GM12874 (cell line): ENCODE measurements at regions not wholly inside any gene's neighbourhood (a gene's known extent, or its start where the extent isn't known, plus 50 kb on each side); places are given as distances from the start of the nearest gene placed in this dataset.

Source experiments
- CTCF ChIP-seq: IDR thresholded peaks from 2 replicates; pipeline ENCODE4 v1.5.1; 2011; ENCODE audit warnings: low read depth, mild to moderate bottlenecking, control low read depth, low read length, moderate library complexity; ENCODE audit not compliant: insufficient read depth

- no peak for TF ChIP-seq CTCF
These were observed 290.5 kb downstream of the NOL4 start for GRCh38 chr18:33934258-33934657.

GRCh38 chr18:33928231-33928630, 296.5 kb downstream of the NOL4 start:
- TF ChIP-seq CTCF = no peak

GRCh38 chr18:33924576-33924975, 300.1 kb downstream of the NOL4 start:
- TF ChIP-seq CTCF = no peak

GRCh38 chr18:33923980-33924379, 300.7 kb downstream of the NOL4 start:
- TF ChIP-seq CTCF = no peak

GRCh38 chr18:33918571-33918970, 306.1 kb downstream of the NOL4 start:
- TF ChIP-seq CTCF = no peak

GRCh38 chr18:33916200-33916599, 308.5 kb downstream of the NOL4 start:
- TF ChIP-seq CTCF = no peak

GRCh38 chr18:33914399-33914798, 310.3 kb downstream of the NOL4 start:
- TF ChIP-seq CTCF = no peak

GRCh38 chr18:33906046-33906445, 318.7 kb downstream of the NOL4 start:
- TF ChIP-seq CTCF = no peak
